ENCODE measurements at regions not wholly inside any gene's neighbourhood (a gene's known extent, or its start where the extent isn't known, plus 50 kb on each side); places are given as distances from the start of the nearest gene placed in this dataset.
"Not testable (repeated sequence)": the region's sequence is repeated elsewhere in the genome, so short reads cannot be mapped to it uniquely, and the experiment has no call there.

DNA sequence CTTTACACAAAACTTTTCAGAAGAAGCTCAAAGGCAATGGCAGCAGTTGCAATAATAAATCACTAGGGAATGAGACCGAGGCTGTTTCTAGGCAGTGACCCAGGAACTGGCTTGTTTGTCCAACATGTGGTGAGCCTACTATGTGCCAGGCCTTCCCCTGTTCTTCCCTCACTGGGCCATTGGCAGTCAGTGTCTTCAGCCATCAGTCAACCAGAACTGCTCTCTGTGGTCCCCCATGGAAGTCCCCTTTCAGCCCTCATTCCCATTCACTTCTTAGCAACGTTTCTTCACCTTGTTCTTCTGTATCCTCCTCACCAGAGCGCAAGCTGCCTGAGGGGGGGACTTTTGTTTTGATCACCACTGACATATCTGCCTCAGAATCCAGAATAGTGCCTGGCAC lies 274.1 kb downstream of the RRAGC start:
- Histone ChIP-seq H3K4me3 (no peak overlapping the region), H3K36me3 (ENCODE audit: insufficient read depth in 1 of 2, low read depth in 1 of 2) (no peaks in the 10 kb centered on the region), H3K27me3 (ENCODE audit: insufficient read depth in 3 of 3, low read length in 2 of 3) (peaks cover 0 to 7% (median 0%) of the 10 kb centered on the region in 3 donors), H3K27ac (no peak overlapping the region), H3K9me3 (no peaks in the 10 kb centered on the region), H3K4me1 (no peaks in the 10 kb centered on the region)
- DNase-seq (no peak), ATAC-seq (no peak)
- intact Hi-C loops (cut with DNase I) = loop anchor here in 1 of 2 donors (5.0 kb wide), 2 partner anchors 543 to 558 kb away; no protein-coding TSS in a partner anchor
- 55 to 58% (median 57%) methylated on average over 3 of the region's 3 CpGs for WGBS, 3 donors
- TF ChIP-seq, protein P1, sequence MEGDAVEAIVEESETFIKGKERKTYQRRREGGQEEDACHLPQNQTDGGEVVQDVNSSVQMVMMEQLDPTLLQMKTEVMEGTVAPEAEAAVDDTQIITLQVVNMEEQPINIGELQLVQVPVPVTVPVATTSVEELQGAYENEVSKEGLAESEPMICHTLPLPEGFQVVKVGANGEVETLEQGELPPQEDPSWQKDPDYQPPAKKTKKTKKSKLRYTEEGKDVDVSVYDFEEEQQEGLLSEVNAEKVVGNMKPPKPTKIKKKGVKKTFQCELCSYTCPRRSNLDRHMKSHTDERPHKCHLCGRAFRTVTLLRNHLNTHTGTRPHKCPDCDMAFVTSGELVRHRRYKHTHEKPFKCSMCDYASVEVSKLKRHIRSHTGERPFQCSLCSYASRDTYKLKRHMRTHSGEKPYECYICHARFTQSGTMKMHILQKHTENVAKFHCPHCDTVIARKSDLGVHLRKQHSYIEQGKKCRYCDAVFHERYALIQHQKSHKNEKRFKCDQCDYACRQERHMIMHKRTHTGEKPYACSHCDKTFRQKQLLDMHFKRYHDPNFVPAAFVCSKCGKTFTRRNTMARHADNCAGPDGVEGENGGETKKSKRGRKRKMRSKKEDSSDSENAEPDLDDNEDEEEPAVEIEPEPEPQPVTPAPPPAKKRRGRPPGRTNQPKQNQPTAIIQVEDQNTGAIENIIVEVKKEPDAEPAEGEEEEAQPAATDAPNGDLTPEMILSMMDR (IDR thresholded peaks at IDR 0.05) = no peak

DNA sequence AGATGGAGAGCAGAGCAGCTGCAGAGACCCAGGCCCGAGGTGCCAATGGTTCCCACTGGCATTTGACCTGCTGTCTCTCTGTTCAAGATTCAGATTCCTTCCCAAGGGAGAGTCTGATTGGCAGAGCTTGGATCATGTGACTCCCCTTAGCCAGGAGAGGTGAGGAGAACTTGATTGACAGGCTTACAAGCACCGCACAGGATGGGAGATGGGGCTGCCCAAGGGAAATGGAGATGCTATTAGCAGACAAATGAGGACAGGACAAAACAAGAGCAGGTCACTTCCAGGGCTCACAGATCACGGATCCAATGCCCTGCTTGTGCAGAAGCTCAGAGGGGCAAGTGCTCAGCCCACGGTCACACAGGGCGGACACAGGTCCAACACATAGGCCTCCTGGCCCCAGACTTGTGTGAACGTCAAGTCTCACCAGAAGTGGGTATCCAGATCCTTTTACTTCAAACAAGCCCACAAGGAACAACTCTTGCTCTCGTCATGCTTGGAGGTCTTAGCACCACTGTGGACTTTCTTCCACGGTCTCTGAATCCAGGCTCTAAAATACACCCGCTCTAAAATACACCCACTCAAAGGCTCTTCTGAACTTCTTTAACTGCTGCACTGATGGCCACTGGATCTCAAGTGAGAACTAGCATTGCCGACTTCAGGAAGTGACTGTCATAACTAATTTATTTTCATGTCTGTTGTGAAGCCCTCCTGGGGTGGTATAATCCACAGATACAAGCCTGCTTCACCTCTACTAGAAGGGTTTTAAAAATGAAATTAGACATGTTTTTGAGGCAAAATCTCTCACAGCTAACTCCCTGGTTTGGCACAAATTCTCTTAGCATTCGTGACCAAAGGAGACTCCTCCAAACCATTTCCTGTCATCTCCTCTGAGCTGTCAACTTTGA lies 274.9 kb downstream of the RRAGC start:
- intact Hi-C loops (cut with DNase I) = loop anchor here in 1 of 2 donors (5.0 kb wide), 2 partner anchors 542 to 557 kb away; no protein-coding TSS in a partner anchor
- Histone ChIP-seq H3K9me3 (no peaks in the 10 kb centered on the region), H3K4me1 (no peaks in the 10 kb centered on the region), H3K36me3 (ENCODE audit: insufficient read depth in 1 of 2, low read depth in 1 of 2) (no peaks in the 10 kb centered on the region), H3K27ac (no peak overlapping the region), H3K27me3 (ENCODE audit: insufficient read depth in 3 of 3, low read length in 2 of 3) (peaks cover 0 to 13% (median 0%) of the 10 kb centered on the region in 3 donors), H3K4me3 (no peak overlapping the region)
- ATAC-seq (no peak), DNase-seq (no peak)
- TF ChIP-seq, protein P1 (IDR thresholded peaks at IDR 0.05) = no peak
- 59 to 65% (median 61%) methylated on average over 11 of the region's 11 CpGs for WGBS, 3 donors

DNA sequence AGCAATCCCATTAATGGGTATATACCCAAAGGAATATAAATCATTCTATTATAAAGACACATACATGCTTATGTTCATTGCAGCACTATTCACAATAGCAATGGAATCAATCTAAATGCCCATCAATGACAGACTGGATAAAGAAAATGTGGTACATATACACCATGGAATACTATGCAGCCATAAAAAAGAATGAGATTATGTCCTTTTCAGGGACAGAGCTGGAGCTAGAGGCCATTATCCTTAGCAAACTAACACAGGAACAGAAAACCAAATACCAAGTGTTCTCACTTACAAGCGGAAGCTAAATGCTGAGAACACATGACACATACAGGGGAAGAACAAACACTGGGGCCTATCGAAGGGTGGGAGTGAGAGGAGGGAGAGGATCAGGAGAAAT lies 276.3 kb downstream of the RRAGC start:
- intact Hi-C loops (cut with DNase I) = not testable (repeated sequence)
- H3K27me3 ChIP-seq (ENCODE audit: insufficient read depth in 3 of 3, low read length in 2 of 3) = peaks cover 0 to 26% (median 4%) of the 10 kb centered on the region in 3 donors

DNA sequence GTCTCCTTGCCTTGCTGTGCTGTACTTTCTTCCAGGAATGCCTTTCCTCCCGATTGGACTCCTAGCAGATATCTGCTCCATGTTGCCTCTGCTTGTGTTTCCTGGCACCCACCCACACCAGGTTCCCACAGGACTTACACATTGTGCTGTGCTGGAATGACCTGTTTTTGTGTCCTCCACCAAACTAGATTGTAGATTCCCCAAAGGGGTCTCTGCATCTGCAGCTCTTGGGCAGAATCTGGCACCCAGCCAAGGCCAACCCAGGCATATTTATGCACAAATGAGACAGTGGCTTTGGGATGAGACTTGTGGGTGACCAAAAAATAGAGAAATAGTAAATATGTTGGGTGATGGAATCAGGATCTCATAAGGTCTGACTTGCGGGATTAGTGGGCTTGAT lies 278.2 kb downstream of the RRAGC start:
- Histone ChIP-seq H3K27me3 (ENCODE audit: insufficient read depth in 3 of 3, low read length in 2 of 3) (peaks cover 0 to 39% (median 10%) of the 10 kb centered on the region in 3 donors), H3K27ac (no peak overlapping the region), H3K36me3 (ENCODE audit: insufficient read depth in 1 of 2, low read depth in 1 of 2) (no peaks in the 10 kb centered on the region), H3K9me3 (no peaks in the 10 kb centered on the region), H3K4me1 (no peaks in the 10 kb centered on the region), H3K4me3 (no peak overlapping the region)
- 45 to 53% (median 52%) methylated on average over 2 of the region's 2 CpGs for WGBS, 3 donors
- DNase-seq (no peak), ATAC-seq (no peak)
- intact Hi-C loops (cut with DNase I) = no loop called here
- TF ChIP-seq, protein P1 (IDR thresholded peaks at IDR 0.05) = no peak

More for the DNA sequence above, 276.3 kb downstream of the RRAGC start:
- H3K36me3 ChIP-seq (ENCODE audit: insufficient read depth in 1 of 2, low read depth in 1 of 2); H3K4me3 ChIP-seq; H3K9me3 ChIP-seq; H3K4me1 ChIP-seq; ATAC-seq; H3K27ac ChIP-seq; DNase-seq: not testable (repeated sequence)
- 81 to 100% (median 90%) methylated on average over 2 of the region's 2 CpGs for WGBS, 3 donors

DNA sequence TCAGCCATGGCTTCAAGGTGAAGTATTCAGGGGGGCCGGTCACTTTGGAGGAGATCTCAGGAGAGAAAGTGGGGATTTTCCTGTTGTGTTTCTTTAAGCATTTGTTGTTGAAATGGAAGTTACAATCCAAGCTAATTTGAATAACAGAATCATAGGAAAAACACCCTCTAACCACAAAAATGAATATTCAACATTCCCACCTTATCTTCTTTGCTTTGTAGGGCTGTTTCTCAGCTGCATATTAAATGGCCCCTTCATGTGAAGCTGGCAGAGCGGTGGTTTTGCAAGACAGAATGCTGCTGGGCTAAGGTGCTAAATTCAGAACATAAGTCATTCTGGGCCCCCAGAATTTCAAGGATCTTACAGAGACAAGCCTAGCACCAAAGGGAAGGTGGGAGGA lies 279.0 kb downstream of the RRAGC start:
- H3K27me3 ChIP-seq (ENCODE audit: insufficient read depth in 3 of 3, low read length in 2 of 3) = peaks cover 0 to 39% (median 12%) of the 10 kb centered on the region in 3 donors
- H3K4me3 ChIP-seq = no peak overlapping the region
- H3K27ac ChIP-seq = no peak overlapping the region
- H3K4me1 ChIP-seq = no peaks in the 10 kb centered on the region
- no peak for DNase-seq
- intact Hi-C loops (cut with DNase I) = no loop called here
- H3K9me3 ChIP-seq = no peaks in the 10 kb centered on the region
- TF ChIP-seq, protein P1 (IDR thresholded peaks at IDR 0.05) = no peak
- H3K36me3 ChIP-seq (ENCODE audit: insufficient read depth in 1 of 2, low read depth in 1 of 2) = no peaks in the 10 kb centered on the region
- ATAC-seq = no peak
- 90 to 98% (median 91%) methylated on average over 2 of the region's 2 CpGs for WGBS, 3 donors

Data from psoas muscle (tissue), 7 donors.